Gastrocnemius medialis (tissue), 4 donors: ENCODE measurements at regions not wholly inside any gene's neighbourhood (a gene's known extent, or its start where the extent isn't known, plus 50 kb on each side); places are given as distances from the start of the nearest gene placed in this dataset.

Source experiments
- CTCF ChIP-seq, 5 experiments: fragments of 450-650 bp in 3 of 5; fragments of 200-600 bp in 2 of 5; sonication (generic) in 2 of 5; IDR thresholded peaks in 4 of 5; conservative IDR thresholded peaks in 1 of 5; 1 replicate in 4 of 5; 2 replicates in 1 of 5; pipeline ENCODE4 v1.5.1; 2016 to 2019; ENCODE audit warnings: antibody characterized with exemption in 5 of 5, mild to moderate bottlenecking in 3 of 5, moderate library complexity in 3 of 5
- POLR2A ChIP-seq, 2 donors: fragments of 450-650 bp; IDR thresholded peaks; one replicate each; pipeline ENCODE4 v1.6.1; 2017; ENCODE audit warnings: antibody characterized with exemption in 2 of 2, mild to moderate bottlenecking in 2 of 2, moderate library complexity in 2 of 2

- TF ChIP-seq CTCF (IDR thresholded peaks at IDR 0.05 in 4 of 5, conservative IDR thresholded peaks at IDR 0.05 in 1 of 5) (no peak), POLR2A (IDR thresholded peaks at IDR 0.05) (no peak)
These were observed 166.6 kb upstream of the PKDCC start for GRCh38 chr2:41881249-41881648.
